IPS DF 4.7 (cell line): ENCODE measurements at regions not wholly inside any gene's neighbourhood (a gene's known extent, or its start where the extent isn't known, plus 50 kb on each side); places are given as distances from the start of the nearest gene placed in this dataset.
"Not testable (repeated sequence)": the region's sequence is repeated elsewhere in the genome, so short reads cannot be mapped to it uniquely, and the experiment has no call there.

Experiments
- DNase-seq: peaks from one replicate; pipeline ENCODE4 v3.0.0-alpha.2; 2013; ENCODE audit warnings: low spot score; ENCODE audit errors: extremely low read depth

DNA sequence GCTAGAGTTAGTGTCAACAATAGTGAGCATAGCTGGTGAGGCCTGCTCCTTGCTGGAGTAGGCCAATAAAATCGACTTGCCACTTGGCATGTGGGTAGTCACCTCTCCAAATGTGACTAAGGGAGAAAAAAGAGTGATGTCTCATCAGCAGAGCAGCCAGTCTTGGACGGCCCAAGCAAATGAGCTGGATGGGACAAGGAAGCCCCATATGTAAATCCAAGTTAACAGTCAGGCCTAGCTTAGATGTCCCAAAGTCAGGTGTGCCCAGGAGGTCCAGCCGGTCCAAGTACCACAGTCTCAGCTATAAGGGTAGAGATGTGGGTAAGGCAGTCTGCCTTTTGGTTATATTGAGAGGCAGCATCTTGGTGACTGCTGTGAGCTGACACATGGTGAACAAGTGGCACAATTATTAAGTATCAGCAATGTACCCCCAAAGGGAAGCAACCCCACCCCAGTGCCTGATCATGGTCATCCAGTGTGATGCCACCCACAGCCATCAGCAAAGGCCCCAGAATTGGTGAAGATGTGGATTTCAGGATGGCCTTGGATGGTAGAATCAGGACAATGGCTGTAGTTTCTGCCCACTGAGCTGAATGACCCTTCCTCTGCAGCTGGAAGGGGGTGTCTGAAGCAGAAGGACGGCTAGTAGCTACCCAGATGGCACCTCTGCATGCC, 83.4 kb downstream of the TNFRSF13B start:
- DNase-seq, result no peak

DNA sequence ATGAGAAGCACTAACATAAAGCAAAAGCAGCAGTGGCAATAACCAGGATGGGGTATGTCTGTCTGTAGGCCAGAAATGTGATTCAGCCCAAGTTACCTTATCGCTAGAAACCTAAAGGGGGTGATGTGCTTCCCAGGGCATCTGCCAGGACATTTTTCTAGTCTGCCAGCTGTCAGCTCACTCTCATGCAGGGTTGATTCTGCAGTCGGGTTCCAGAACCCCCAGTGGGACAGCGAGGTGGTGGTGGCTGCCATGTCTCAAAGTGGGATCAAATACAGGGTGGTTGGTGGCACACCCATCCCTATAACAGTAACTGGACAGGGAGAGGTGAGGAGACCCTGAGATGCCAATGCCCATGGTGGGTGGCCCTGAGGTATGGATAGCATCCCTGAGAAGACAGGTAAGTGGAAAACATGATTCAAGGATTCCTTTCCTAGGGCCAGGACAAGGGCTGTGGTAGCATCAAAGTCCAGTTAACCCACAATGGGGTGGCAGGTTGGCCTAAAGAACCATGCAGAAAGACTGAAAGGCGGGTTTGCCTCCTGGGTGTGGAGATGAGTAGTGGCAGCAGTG, 84.3 kb downstream of the TNFRSF13B start:
- no peak for DNase-seq

DNA sequence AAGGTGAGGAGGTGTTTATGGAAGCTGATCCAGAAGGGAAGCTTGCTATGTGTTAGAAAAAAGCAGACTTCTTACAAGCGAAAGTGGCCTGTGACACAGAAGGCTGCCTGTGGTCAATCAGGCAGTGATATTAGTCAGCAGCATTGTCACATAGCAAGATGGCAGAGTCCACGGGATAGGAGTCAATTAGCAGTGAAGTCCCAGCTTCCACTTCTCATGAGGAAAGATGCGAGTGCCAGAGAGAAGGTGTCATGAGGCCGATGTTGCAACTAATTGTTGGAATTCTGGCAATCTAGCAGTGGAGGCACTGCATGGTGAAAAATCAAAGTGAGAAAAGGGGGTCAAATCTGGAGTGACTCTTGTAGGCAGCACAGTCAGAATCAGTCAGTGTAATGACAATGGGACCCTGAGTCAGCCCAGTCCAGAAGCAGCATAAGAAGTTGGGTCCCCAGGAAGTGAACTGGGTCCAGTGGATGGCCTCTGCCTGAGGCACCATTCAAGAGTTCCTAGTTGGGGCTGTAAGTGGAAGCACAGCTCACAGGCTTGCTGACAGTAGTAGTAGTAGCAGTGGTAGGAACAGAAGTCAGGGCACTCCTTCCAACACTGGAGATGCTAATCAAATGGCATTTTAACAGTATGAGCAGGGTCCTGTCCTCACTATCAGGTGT, 85.1 kb downstream of the TNFRSF13B start:
- DNase-seq, result no peak

DNA sequence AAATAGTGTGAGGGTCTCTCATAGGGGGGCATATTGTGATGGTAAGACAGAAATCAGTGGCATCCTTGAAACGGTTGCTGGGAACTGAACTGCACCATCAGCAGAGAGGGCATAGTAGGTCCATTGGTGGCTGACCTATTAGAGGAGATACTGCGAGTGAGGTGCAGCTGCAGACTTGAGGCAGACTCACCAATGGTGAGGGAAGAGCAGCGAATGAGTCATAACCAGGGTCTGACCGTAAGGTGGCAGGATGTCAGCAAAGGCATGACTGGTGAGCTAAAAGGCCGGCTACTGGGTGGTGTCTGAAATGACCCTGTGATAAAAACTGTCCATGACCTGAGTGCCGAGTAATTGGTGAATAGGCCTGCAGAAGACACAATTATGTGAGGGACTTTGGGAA, 86.7 kb downstream of the TNFRSF13B start:
- not testable (repeated sequence) for DNase-seq

DNA sequence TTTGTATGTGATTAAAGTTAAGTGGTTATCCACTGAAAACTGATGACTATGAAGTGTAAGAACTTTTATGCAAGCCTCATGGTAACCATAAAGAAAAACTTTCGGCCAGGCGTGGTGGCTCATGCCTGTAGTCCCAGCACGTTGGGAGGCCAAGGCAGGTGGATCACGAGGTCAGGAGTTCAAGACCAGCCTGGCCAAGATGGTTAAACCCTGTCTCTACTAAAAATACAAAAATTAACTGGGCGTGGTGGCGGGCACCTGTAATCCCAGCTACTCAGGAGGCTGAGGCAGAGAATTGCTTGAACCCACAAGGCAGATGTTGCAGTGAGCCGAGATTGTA, 89.0 kb downstream of the TNFRSF13B start:
- not testable (repeated sequence) for DNase-seq

DNA sequence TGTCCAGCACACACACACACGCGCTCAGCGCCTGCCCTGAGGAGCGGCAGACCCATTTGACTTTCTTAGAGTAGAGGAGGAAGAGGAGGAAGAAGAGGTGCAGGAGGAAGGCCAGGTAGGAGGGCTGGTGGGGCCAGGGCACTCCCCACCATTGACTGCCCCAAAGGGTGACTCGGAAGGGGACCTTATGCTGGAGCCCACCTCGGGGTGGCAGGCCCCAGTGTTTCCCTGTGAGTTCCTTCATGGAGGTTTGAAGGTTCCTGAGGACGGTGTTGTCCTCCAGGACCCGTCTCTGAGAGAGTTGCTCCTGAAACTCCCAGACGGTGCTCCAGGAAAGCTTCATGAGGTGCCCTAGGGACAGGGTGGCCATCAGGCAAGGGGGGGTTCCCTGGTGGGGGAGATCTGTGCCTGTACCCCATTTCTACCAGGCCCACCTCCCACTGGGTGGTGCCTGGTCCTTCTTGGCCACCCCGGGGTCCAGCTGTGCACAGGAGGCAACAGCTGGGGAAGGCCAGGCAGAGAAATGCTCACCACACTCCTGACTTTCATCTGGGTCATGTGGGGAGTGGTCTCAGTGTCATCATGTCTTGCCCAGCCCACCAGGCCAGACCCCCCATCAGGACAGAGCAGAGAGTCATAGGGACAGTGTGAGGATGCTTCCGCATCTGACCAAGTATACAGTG, 89.5 kb downstream of the TNFRSF13B start:
- no peak for DNase-seq

DNA sequence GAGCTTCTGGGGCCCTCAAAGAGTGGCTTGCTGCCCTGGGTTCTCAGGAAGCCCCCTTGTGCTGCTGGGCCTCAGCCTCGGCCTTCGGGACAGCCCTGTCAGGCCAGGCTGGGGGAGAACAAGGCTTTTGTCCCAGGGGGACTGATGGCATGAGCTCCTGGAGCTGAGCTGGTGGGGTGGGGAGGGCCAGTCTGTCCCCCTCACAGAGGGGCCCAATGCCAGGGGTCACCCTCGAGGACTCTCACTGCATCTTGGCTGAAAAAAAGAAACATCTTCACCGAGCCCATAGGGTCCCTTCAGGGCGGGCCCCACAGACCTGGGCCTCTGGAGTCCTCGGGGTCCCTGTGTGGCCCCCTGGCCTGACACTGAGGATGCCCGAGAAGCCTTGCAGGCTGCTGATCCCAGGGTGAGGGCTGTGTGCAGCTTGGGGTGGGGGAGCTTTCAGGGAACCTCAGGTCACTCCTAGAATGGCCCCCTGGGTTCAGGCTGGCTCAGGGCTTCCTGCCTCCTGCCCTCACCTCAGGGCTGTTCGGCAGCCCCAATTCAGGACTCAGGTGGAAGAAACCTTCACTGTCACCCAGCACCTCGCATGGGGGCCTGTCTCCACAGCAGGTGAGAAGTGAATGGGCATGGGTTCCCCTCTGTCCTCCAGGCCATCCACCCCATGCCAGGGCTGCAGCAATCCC, 90.5 kb downstream of the TNFRSF13B start:
- DNase-seq, result no peak

DNA sequence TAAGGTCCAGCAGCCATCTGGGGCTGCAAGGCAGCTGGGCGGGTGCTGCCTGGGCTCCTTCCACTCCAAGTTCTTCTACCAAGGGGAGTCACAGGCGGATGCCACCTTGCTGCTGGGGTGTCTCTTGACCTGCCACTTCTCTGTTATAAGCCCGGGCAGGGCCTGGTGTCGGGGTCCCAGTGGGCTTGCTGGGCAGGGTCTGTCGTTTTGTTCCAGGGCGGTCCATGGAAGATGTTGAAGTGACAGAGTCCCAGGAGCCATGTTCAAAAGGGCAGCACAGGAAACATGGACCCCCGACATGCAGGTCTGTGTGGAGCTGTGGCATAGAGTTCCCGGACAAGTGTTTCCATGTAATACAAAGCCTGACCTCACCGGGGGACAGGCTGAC, 91.1 kb downstream of the TNFRSF13B start:
- no peak for DNase-seq

DNA sequence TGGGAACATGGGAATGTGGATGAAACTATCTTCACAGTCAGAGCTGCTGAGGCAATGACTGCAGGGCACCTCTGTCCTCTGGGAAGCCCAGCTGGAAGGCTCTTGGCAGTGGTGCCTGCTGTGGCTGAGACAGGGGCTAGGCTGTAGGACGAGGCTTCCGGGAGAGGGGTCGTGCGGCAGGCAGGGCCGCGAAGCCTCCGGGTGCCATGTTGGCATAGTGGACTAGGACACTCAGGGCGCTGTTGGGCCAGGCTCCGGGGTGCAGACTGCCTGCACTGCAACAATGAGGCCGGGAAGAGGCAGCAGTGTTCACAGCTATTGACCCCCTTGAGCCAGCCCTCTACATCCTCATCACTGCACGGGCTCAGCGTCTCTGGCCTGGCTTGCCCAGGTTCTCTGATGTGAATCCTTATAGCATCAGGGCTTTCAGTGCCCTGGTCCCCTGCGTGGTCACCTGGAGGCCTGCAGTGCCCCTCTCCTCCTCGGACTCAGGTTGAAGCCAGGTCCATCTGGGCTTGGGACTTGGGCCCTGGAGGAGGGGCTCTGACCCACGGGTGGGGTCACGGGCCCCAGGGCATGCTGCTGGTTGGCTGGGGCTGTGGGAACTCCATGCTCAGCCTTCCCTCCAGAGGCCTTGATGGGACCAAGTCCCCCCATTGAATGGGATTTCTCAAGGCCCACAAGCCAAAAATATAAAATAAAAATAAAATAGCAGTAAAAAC, 91.6 kb downstream of the TNFRSF13B start:
- DNase-seq, result no peak

DNA sequence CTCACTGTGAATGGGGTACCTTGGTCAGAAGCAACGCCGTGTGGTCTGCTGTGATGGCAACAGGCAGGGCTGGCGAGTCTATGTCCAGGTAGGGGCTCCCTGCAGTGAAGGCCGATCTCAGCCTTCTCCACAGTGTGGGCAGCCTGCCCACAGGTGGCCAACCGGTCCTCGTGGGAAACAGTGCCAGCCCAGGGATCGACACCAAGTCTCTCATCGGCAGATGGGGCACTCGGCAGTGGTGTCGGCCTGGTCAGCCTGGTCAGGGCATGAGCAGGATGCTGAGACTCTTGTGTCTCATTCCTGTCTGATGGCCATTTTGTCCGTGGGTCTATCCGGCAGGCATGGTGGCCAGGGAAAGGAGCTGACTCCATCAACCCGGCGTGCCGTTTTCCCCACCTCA, 92.2 kb downstream of the TNFRSF13B start:
- DNase-seq, result no peak

DNA sequence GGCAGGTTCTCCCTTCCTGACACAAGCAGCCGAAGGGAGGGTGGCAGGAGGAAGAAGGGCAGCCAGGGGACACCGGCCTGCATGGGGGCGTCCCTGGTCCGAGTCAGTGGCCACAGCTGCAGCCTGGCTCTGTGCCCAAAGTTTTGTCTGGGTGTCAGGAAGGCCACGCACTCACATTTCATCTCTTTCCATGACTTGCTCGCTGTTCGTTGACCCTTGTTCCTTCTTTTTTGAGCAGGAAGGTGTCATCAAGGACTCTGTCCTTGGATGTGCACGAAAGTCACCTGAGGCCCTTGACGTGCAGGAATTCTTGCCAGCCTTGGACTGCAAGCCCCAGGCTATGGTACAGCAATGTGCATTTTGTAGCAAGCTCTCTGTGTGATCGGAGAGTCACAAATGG, 93.3 kb downstream of the TNFRSF13B start:
- no peak for DNase-seq

DNA sequence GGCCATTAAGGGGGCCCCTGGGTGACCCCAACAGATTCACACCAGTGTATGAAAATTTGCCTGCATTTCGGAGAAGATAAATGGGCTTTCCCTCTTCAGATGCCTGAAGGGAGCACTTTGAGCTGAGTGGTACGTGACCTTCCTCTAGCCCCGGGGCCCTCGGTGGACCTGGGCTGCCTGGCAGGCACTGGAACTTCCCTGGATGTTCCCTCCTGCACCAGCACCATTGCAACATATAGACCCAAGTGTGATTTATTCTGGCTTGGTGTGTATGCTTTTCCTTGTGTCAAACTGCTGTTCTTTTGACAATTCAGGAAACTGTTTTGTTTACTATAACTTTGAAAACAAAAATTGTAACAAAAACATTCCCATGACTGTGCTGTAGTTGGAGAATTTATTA, 93.8 kb downstream of the TNFRSF13B start:
- DNase-seq, result no peak

DNA sequence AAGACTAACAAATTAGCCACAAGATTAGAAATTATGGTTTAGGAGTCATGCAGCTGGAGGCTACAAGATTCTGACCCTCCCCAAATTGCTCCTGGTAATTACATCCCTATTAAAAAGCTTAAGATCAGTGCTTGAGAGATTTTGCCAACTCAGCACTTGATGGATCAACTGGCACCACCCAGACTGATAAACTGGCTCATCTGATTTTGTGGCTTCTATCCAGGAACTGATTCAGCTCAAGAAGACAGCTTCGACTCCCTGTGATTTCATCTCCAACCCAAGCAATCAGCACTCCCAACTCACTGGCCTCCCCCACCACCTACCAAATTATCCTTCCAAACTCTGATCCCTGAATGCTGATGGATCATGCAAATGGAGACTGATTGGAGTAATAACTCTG, 94.8 kb downstream of the TNFRSF13B start:
- DNase-seq, result no peak

DNA sequence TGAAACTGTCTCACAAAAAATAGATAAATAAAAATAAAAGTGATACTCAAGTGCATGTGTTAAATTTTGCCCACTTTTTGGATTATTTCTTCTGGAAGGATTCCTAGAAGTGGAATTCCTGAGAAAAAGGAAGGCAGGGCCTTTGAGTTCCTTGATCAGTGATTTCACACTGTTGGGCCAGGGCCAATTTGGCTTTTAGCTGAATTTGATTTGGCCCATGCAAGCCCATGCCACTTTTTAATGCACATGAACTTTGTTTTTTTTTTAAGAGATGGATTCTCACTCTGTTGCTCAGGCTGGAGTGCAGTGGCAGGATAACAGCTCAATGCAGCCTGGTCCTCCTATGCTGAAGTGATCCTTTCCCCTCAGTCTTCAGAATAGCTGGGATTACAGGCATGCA, 96.3 kb downstream of the TNFRSF13B start:
- DNase-seq, result no peak

DNA sequence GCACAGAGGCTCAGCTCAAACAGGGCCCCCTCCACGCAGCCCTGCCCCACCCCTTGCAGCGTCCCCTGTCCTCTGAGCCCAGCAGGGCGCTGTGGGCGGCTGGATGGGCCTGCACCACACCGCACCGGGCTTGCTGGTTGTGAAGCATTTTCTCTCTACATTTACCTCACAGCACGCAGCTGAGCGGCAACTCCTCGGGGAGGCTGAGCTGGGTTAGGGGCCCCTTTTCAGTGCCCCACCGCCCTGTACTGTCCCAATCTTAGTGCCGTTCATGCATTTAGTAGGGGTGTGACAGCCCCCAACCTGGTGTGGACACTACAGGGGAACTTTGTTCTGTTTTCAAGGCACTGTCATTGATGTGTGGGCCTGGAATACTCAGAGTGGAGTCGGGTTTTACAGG, 97.7 kb downstream of the TNFRSF13B start:
- not testable (repeated sequence) for DNase-seq

DNA sequence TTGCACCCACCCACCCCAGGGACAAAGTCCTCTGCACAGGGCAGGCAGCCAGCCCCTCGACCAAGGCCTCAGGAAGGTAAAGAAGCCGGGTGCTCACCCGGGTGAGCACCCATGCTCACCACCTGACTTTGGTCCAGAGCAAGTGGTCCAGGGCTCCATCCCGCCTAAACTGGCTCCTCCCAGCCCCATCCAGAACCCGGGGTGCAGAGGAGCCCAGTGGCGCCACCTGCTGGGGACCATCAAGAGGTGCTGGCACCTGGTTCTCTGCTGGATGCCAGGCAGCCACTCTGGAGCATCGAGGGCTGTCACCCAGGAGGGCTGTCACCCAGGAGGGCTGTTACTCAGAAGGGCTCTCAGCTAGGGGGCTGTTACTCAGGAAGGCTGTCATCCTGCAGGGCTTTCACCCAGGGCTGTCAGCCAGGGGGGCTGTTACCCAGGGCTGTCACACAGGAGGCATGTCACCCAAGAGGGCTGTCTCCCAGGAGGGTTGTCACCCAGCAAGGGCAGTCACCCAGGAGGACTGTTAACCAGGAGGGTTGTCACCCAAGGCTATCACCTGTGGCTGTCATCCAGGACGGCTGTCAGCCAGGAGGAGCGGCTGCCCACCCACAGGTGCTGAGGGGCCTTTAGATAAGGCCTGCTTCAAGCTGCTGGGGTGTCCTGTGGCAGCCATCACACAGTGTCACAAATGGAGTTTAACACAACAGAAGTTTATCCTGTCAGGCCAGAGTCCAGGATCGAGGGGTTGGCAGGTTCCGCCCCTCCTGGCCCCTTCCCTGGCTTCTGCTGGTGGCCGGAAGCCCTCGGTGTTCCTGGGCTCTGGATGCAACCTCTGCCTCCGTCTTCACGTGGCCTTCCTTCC, 98.5 kb downstream of the TNFRSF13B start:
- DNase-seq, result peak; percentile 28

DNA sequence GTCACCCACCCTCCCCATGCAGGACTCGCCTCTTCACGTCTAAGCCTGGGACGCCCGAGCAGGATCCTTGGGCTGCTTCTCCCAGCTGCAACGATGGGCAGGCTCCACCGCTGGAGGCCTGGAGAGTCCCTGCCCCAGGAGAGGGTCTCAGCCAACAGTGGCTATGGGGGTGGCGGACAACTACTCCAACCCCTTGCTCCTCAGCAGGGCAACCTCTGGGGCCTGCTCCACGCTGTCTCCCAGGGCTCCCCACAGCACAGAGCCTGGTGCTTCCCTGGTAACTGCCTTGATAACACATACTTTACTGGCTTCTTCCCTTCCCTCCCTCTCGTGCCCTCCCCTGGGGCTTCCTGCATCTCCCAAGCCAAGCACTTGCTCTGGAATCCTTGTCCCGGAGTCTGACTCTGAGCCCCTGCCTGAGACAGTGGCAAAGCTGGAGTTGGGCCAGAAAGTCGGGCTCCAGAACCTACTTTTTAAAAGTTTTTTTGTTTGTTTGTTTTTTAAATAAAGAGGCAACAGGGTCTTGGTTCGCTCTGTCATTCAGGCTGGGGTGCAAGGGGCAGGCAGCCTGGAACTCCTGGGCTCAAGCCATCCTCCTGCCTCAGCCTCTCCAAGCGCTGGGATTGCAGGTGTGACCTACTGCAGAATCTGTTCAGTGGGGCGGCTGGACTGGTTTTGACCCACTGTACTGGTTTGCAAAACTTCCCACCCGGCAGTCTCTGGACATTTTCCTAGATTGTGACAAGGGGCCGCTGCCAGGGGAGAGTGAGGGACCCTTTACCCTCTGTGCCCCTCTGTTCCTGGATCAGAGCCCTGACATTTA, 99.4 kb downstream of the TNFRSF13B start:
- no peak for DNase-seq

DNA sequence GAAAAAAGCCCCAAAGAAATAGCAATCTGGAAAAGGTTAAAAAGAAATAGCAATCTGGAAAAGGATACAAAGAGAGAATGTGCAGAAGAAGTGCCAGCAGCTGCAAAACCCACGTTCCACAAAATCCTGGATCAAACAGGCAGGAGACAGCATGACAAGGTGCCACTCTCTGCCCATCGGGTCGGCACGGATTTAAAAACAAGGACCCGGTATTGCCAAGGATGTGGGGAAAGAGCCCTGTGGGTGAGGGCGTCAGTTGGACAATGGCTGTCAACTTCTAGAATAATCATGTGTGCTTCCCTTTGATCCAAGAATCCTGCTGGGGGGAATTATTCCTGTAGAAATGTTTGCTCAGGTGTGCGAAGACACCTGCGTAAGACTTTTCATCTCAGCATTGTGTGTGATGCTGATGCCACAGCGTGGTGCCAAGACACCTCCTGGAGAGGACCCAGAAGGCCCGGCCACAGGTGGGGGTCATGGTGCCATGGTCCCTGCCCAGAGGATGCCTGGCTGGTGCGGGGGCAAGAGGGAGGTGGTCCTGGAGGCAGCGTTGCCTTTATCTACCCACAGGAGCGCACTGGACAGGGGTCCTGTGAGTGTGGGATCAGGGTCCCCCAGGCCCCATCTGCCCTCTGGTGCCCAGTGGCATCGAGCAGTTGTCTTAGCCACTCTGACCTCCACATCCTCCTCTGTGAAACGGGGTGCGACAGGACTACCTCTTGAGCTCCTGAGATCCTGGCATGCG, 100.3 kb downstream of the TNFRSF13B start:
- not testable (repeated sequence) for DNase-seq
